ENCODE measurements at regions not wholly inside any gene's neighbourhood (a gene's known extent, or its start where the extent isn't known, plus 50 kb on each side); places are given as distances from the start of the nearest gene placed in this dataset.

- DNase-seq (ENCODE audit: low read depth, low spot score) (no peak), FAIRE-seq (no peak)
- no peaks in the 10 kb centered on the region for H3K4me1 ChIP-seq (ENCODE audit: control insufficient read depth, extremely low read depth, insufficient read depth, low read length)
- no peak for TF ChIP-seq JUN (IDR thresholded peaks at IDR 0.05; ENCODE audit: borderline replicate concordance, insufficient read depth, insufficient read length, low read depth)
- no peak for TF ChIP-seq GATA2 (IDR thresholded peaks at IDR 0.05; ENCODE audit: insufficient read depth, insufficient read length, low read depth, low read length)
- TF ChIP-seq MYC (IDR thresholded peaks at IDR 0.05; ENCODE audit: low read depth, low read length): no peak
- TF ChIP-seq FOS (IDR thresholded peaks at IDR 0.05; ENCODE audit: borderline replicate concordance, insufficient read depth, low read length): no peak
- TF ChIP-seq EZH2 (IDR thresholded peaks at IDR 0.05; ENCODE audit: borderline replicate concordance, low read depth, low read length, severe bottlenecking): no peak
- POLR2A ChIA-PET: no interaction called here
- dilution Hi-C loops (cut with MboI; ENCODE audit: extremely low pct_ligation_motif_present, low sequenced_read_pairs) (no loop called here), intact Hi-C loops (cut with micrococcal nuclease) (no loop called here)
- no peaks in the 10 kb centered on the region for H3K9me1 ChIP-seq (replicated peaks; ENCODE audit: control insufficient read depth, extremely low read depth, insufficient read depth, low read length)
- no peaks in the 10 kb centered on the region for H3K9me3 ChIP-seq (replicated peaks; ENCODE audit: control insufficient read depth, insufficient read depth, low read length)
- H3K4me3 ChIP-seq (replicated peaks in 1 of 3; ENCODE audit: insufficient read depth in 1 of 3, low read depth in 1 of 3, low read length in 3 of 3): no peak overlapping the region
- H3K4me2 ChIP-seq (ENCODE audit: insufficient read depth, low read length): no peak overlapping the region
- no peaks in the 10 kb centered on the region for H3K27me3 ChIP-seq (ENCODE audit: control insufficient read depth in 2 of 2, insufficient read depth in 2 of 2, low read length in 2 of 2)
- no peaks in the 10 kb centered on the region for H4K20me1 ChIP-seq (replicated peaks; ENCODE audit: control insufficient read depth, extremely low read depth, insufficient read depth, low read length)
- H3K27ac ChIP-seq (ENCODE audit: insufficient read depth, low read depth, low read length): no peak overlapping the region
- no peaks in the 10 kb centered on the region for H3K79me2 ChIP-seq (ENCODE audit: control insufficient read depth, insufficient read depth, low read length)
- no TSS peak for BruUV-seq (replicated peaks)
- H3K36me3 ChIP-seq (ENCODE audit: control insufficient read depth in 2 of 2, extremely low read depth in 1 of 2, insufficient read depth in 2 of 2, low read length in 2 of 2): no peaks in the 10 kb centered on the region
- CTCF ChIA-PET: no interaction called here
- no peak overlapping the region for H2AFZ ChIP-seq (ENCODE audit: low read depth, low read length)
- no peak overlapping the region for H3K9ac ChIP-seq (replicated peaks; ENCODE audit: extremely low read depth, insufficient read depth, low read length)
Observed at GRCh38 chr4:20181926-20182325, 69.8 kb upstream of the SLIT2 start.

- Histone ChIP-seq H3K4me1 (ENCODE audit: control insufficient read depth, extremely low read depth, insufficient read depth, low read length) (no peaks in the 10 kb centered on the region), H3K79me2 (ENCODE audit: control insufficient read depth, insufficient read depth, low read length) (no peaks in the 10 kb centered on the region), H3K9me1 (replicated peaks; ENCODE audit: control insufficient read depth, extremely low read depth, insufficient read depth, low read length) (no peaks in the 10 kb centered on the region), H3K9ac (replicated peaks; ENCODE audit: extremely low read depth, insufficient read depth, low read length) (no peak overlapping the region), H3K4me3 (replicated peaks in 1 of 3; ENCODE audit: insufficient read depth in 1 of 3, low read depth in 1 of 3, low read length in 3 of 3) (no peak overlapping the region), H3K27ac (ENCODE audit: insufficient read depth, low read depth, low read length) (no peak overlapping the region), H3K4me2 (ENCODE audit: insufficient read depth, low read length) (no peak overlapping the region), H3K9me3 (replicated peaks; ENCODE audit: control insufficient read depth, insufficient read depth, low read length) (no peaks in the 10 kb centered on the region), H2AFZ (ENCODE audit: low read depth, low read length) (no peak overlapping the region), H3K36me3 (ENCODE audit: control insufficient read depth in 2 of 2, extremely low read depth in 1 of 2, insufficient read depth in 2 of 2, low read length in 2 of 2) (no peaks in the 10 kb centered on the region), H3K27me3 (ENCODE audit: control insufficient read depth in 2 of 2, insufficient read depth in 2 of 2, low read length in 2 of 2) (no peaks in the 10 kb centered on the region), H4K20me1 (replicated peaks; ENCODE audit: control insufficient read depth, extremely low read depth, insufficient read depth, low read length) (no peaks in the 10 kb centered on the region)
- ChIA-PET POLR2A (no interaction called here), CTCF (no interaction called here)
- FAIRE-seq: no peak
- intact Hi-C loops (cut with micrococcal nuclease) (no loop called here), dilution Hi-C loops (cut with MboI; ENCODE audit: extremely low pct_ligation_motif_present, low sequenced_read_pairs) (no loop called here)
- no TSS peak for BruUV-seq (replicated peaks)
- DNase-seq (ENCODE audit: low read depth, low spot score): no peak
- no peak for TF ChIP-seq JUN (IDR thresholded peaks at IDR 0.05; ENCODE audit: borderline replicate concordance, insufficient read depth, insufficient read length, low read depth)
- no peak for TF ChIP-seq FOS (IDR thresholded peaks at IDR 0.05; ENCODE audit: borderline replicate concordance, insufficient read depth, low read length)
- TF ChIP-seq CTCF (IDR thresholded peaks at IDR 0.05; ENCODE audit: extremely low read depth in 1 of 2, insufficient read depth in 1 of 2, low read depth in 1 of 2, low read length in 2 of 2): no peak
- no peak for TF ChIP-seq MAX (IDR thresholded peaks at IDR 0.05; ENCODE audit: insufficient read depth, insufficient read length)
- no peak for TF ChIP-seq GATA2 (IDR thresholded peaks at IDR 0.05; ENCODE audit: insufficient read depth, insufficient read length, low read depth, low read length)
- TF ChIP-seq POLR2A (IDR thresholded peaks at IDR 0.05; ENCODE audit: low read depth, low read length): no peak
- no peak for TF ChIP-seq MYC (IDR thresholded peaks at IDR 0.05; ENCODE audit: low read depth, low read length)
- no peak for TF ChIP-seq POLR2AphosphoS5 (IDR thresholded peaks at IDR 0.05; ENCODE audit: insufficient read depth, low read depth, low read length)
Observed at GRCh38 chr4:20180509-20180908, 71.2 kb upstream of the SLIT2 start.

All from endothelial cell of umbilical vein (primary cell).